SU-DHL-6 (cell line): ENCODE measurements at regions not wholly inside any gene's neighbourhood (a gene's known extent, or its start where the extent isn't known, plus 50 kb on each side); places are given as distances from the start of the nearest gene placed in this dataset.
"Not testable (repeated sequence)": the region's sequence is repeated elsewhere in the genome, so short reads cannot be mapped to it uniquely, and the experiment has no call there.

Source experiments
- H2AFZ ChIP-seq: fragments of 200-600 bp; sonication (generic); 2 replicates; pipeline ENCODE4 v1.6.1; 2014; ENCODE audit warnings: low read depth, mild to moderate bottlenecking, moderate library complexity, mixed read lengths, antibody characterized with exemption, low read length; ENCODE audit not compliant: severe bottlenecking
- H3F3A ChIP-seq: fragments of 200-600 bp; shearing (Covaris generic); 2 replicates; pipeline ENCODE4 v1.6.0; 2016; ENCODE audit warnings: antibody characterized with exemption, mild to moderate bottlenecking; ENCODE audit not compliant: insufficient read depth
- H3K27ac ChIP-seq: fragments of 200-600 bp; sonication (generic); 2 replicates; pipeline ENCODE4 v1.5.1; 2016; ENCODE audit warnings: low read depth, mild to moderate bottlenecking, low read length, moderate library complexity, mixed read lengths
- H3K27me3 ChIP-seq: fragments of 200-600 bp; sonication (generic), shearing (Covaris generic); 2 replicates; pipeline ENCODE4 v1.6.0; 2014; ENCODE audit warnings: mild to moderate bottlenecking, low read length
- H3K36me3 ChIP-seq: fragments of 200-600 bp; sonication (generic); 2 replicates; pipeline ENCODE4 v1.6.1; 2014; ENCODE audit warnings: mild to moderate bottlenecking, low read length, mixed read lengths
- H3K4me2 ChIP-seq: fragments of 300-600, 200-600 bp; shearing (Covaris generic), sonication (generic); 2 replicates; pipeline ENCODE4 v1.6.0; 2014; ENCODE audit warnings: low read length, low read depth, mild to moderate bottlenecking; ENCODE audit not compliant: poor library complexity, severe bottlenecking
- H3K4me3 ChIP-seq: fragments of 200-600 bp; sonication (generic); 2 replicates; pipeline ENCODE4 v1.5.1; 2014; ENCODE audit warnings: antibody characterized with exemption, low read length, mild to moderate bottlenecking, mixed read lengths; ENCODE audit not compliant: insufficient read depth, poor library complexity, severe bottlenecking
- H3K79me2 ChIP-seq: fragments of 200-600 bp; sonication (generic); 2 replicates; pipeline ENCODE4 v1.6.1; 2014; ENCODE audit warnings: mild to moderate bottlenecking, low read length, moderate library complexity; ENCODE audit not compliant: insufficient read depth
- H3K9ac ChIP-seq: fragments of 200-600 bp; sonication (generic); 2 replicates; pipeline ENCODE4 v1.7.0; 2014; ENCODE audit warnings: mild to moderate bottlenecking, low read length
- H3K9me2 ChIP-seq: fragments of 200-600 bp; sonication (generic); replicated peaks from 2 replicates; pipeline ENCODE4 v1.6.1; 2014; ENCODE audit warnings: low read length; ENCODE audit not compliant: insufficient read depth
- H3K9me3 ChIP-seq: fragments of 200-600 bp; sonication (generic); 2 replicates; pipeline ENCODE4 v1.6.1; 2014; ENCODE audit warnings: low read length, mixed read lengths; ENCODE audit not compliant: insufficient read depth
- H4K20me1 ChIP-seq: fragments of 200-600 bp; sonication (generic); 2 replicates; pipeline ENCODE4 v1.6.1; 2014; ENCODE audit warnings: low read depth, mild to moderate bottlenecking, antibody characterized with exemption, low read length, moderate library complexity, mixed read lengths
- EZH2phosphoT487 ChIP-seq: fragments of 200-600 bp; sonication (generic), shearing (Covaris generic); conservative IDR thresholded peaks from 2 replicates; pipeline ENCODE4 v1.6.1; 2018; ENCODE audit warnings: mild to moderate bottlenecking, antibody characterized with exemption, low read length, moderate library complexity, mixed read lengths
- TF ChIP-seq, protein P1 (sequence below): fragments of 200-600 bp; sonication (generic); IDR thresholded peaks from one replicate; pipeline ENCODE4 v1.5.1; 2017; ENCODE audit warnings: antibody characterized with exemption, mild to moderate bottlenecking, low read length, moderate library complexity; ENCODE audit not compliant: insufficient read depth, poor library complexity, severe bottlenecking

- Histone ChIP-seq H3K9me3 (no peaks in the 10 kb centered on the region), H4K20me1 (no peaks in the 10 kb centered on the region), H3K36me3 (no peaks in the 10 kb centered on the region), H3F3A (no peaks in the 10 kb centered on the region), H3K27ac (no peak overlapping the region), H3K4me2 (no peak overlapping the region), H3K27me3 (no peaks in the 10 kb centered on the region), H3K4me3 (no peak overlapping the region), H3K9ac (no peak overlapping the region), H3K9me2 (no peaks in the 10 kb centered on the region), H2AFZ (no peak overlapping the region), H3K79me2 (no peaks in the 10 kb centered on the region)
- TF ChIP-seq, protein P1, sequence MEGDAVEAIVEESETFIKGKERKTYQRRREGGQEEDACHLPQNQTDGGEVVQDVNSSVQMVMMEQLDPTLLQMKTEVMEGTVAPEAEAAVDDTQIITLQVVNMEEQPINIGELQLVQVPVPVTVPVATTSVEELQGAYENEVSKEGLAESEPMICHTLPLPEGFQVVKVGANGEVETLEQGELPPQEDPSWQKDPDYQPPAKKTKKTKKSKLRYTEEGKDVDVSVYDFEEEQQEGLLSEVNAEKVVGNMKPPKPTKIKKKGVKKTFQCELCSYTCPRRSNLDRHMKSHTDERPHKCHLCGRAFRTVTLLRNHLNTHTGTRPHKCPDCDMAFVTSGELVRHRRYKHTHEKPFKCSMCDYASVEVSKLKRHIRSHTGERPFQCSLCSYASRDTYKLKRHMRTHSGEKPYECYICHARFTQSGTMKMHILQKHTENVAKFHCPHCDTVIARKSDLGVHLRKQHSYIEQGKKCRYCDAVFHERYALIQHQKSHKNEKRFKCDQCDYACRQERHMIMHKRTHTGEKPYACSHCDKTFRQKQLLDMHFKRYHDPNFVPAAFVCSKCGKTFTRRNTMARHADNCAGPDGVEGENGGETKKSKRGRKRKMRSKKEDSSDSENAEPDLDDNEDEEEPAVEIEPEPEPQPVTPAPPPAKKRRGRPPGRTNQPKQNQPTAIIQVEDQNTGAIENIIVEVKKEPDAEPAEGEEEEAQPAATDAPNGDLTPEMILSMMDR, result no peak
- TF ChIP-seq EZH2phosphoT487, result no peak
Measured at GRCh38 chr6:86331265-86331840, 606.0 kb upstream of the HTR1E start.

- TF ChIP-seq, protein P1, result no peak
- TF ChIP-seq EZH2phosphoT487, result no peak
Measured at GRCh38 chr6:86306210-86306609, 631.1 kb upstream of the HTR1E start.

GRCh38 chr6:86285876-86286275, 643.2 kb upstream of the SYNCRIP start:
- H3K4me2 ChIP-seq, result no peak overlapping the region
- H3F3A ChIP-seq, result no peaks in the 10 kb centered on the region
- TF ChIP-seq, protein P1, result no peak
- no peak for TF ChIP-seq EZH2phosphoT487
- H3K9me2 ChIP-seq, result no peaks in the 10 kb centered on the region
- no peaks in the 10 kb centered on the region for H3K27me3 ChIP-seq
- no peak overlapping the region for H3K4me3 ChIP-seq
- H3K9ac ChIP-seq, result no peak overlapping the region
- H3K79me2 ChIP-seq, result no peaks in the 10 kb centered on the region
- H3K27ac ChIP-seq, result no peak overlapping the region
- no peaks in the 10 kb centered on the region for H3K36me3 ChIP-seq
- no peaks in the 10 kb centered on the region for H4K20me1 ChIP-seq
- no peak overlapping the region for H2AFZ ChIP-seq
- H3K9me3 ChIP-seq, result no peaks in the 10 kb centered on the region

More at GRCh38 chr6:86306210-86306609, 631.1 kb upstream of the HTR1E start:
- H3K9me3 ChIP-seq, result no peaks in the 10 kb centered on the region
- no peaks in the 10 kb centered on the region for H3F3A ChIP-seq
- H3K4me2 ChIP-seq, result no peak overlapping the region
- H3K4me3 ChIP-seq, result no peak overlapping the region
- no peak overlapping the region for H3K27ac ChIP-seq
- no peaks in the 10 kb centered on the region for H3K9me2 ChIP-seq
- H3K36me3 ChIP-seq, result no peaks in the 10 kb centered on the region
- H3K9ac ChIP-seq, result no peak overlapping the region
- no peaks in the 10 kb centered on the region for H3K27me3 ChIP-seq
- H4K20me1 ChIP-seq, result no peaks in the 10 kb centered on the region
- H3K79me2 ChIP-seq, result no peaks in the 10 kb centered on the region
- no peak overlapping the region for H2AFZ ChIP-seq

GRCh38 chr6:86284809-86285480, 642.3 kb upstream of the SYNCRIP start:
- not testable (repeated sequence) for H3K9me3 ChIP-seq, H3F3A ChIP-seq, H3K4me2 ChIP-seq, H3K27me3 ChIP-seq, H3K4me3 ChIP-seq, H3K79me2 ChIP-seq, H4K20me1 ChIP-seq, H3K27ac ChIP-seq, H3K9me2 ChIP-seq, H3K9ac ChIP-seq, H2AFZ ChIP-seq, H3K36me3 ChIP-seq

DNA sequence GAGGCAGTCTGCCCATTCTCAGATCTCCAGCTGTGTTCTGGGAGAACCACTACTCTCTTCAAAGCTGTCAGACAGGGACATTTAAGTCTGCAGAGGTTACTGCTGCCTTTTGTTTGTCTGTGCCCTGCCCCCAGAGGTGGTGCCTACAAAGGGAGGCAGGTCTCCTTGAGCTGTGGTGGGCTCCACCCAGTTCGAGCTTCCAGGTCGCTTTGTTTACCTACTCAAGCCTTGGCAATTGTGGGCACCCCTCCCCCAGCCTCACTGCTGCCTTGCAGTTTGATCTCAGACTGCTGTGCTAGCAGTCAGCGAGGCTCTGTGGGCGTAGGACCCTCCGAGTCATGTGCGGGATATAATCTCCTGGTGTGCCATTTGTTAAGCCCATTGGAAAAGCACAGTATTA, 640.9 kb upstream of the SYNCRIP start:
- not testable (repeated sequence) for H3K79me2 ChIP-seq, H3K27me3 ChIP-seq, H3K9me2 ChIP-seq, H3K4me3 ChIP-seq, H3F3A ChIP-seq, H3K9me3 ChIP-seq, H3K36me3 ChIP-seq, H3K27ac ChIP-seq, H2AFZ ChIP-seq, H4K20me1 ChIP-seq, H3K4me2 ChIP-seq, H3K9ac ChIP-seq
